HG03378 (cell line): ENCODE measurements at regions not wholly inside any gene's neighbourhood (a gene's known extent, or its start where the extent isn't known, plus 50 kb on each side); places are given as distances from the start of the nearest gene placed in this dataset.

Source experiments
- ATAC-seq: cut with Tn5 transposase; IDR thresholded peaks from one replicate; pipeline ENCODE4 v1.9.1; 2021; ENCODE audit warnings: mild to moderate bottlenecking, moderate library complexity; ENCODE audit not compliant: unreplicated experiment

- ATAC-seq: peak; percentile 79
Measured at GRCh38 chr11:95556342-95557163, 233.0 kb downstream of the FAM76B start.

- no peak for ATAC-seq
Measured at GRCh38 chr11:95556011-95556341, 233.6 kb downstream of the FAM76B start.

DNA sequence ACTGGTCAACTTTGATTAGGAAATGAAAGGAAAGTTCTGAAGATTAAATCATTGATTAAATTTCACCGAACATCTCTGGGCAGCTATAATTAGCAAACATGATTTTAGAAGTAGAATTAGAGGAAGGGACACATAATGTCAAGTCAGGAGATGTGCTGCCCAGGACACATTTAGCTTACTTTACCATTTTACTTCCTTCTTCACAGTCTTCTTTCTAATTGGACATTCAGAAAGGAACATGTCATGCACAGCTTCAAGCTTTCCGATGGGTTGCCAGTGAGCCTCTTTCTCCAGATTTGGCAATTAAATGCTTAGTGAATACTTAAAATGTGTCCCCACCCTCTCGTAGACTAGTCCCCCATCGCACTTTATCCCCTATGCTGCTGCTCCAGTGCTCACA is 234.7 kb downstream of the FAM76B start:
- no peak for ATAC-seq

DNA sequence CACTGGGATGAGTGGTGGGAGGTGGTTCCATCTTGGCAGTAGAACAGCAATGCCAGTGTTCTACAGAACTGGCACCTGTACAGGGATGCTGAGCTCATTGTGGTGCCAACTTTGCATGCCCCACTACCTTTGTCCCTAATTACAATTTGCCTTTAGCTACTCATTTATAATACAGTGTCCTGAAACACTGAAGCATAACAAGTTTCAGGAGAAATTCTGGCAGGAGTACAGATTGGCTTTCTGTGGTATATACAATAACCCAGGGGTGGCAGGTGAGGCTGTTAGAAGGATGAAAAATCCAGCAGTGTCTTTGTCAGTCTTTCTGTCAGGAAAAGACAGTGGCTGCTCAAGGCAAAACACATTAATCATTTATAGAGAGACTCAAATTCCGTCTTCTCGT is 240.3 kb downstream of the FAM76B start:
- no peak for ATAC-seq

DNA sequence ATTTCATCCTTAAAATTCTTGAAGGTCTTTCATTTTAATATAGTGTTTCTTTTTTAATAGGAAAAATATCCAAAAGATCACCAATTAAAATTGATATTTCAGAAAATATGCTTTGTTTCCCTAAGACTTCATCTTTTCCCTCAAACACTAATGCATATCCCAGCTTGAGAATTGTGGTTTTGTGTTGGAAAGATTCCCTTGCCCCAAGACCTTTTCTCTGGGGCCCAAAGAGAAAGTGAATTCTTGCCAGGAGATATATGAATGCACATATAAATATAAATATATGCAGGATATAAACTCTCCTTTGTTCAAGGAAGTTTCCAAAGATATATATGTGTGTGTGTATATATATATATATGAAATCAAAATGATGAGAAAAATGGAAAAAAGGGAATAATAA is 241.2 kb downstream of the FAM76B start:
- ATAC-seq: no peak

GRCh38 chr11:95547976-95548375 is 241.6 kb downstream of the FAM76B start:
- no peak for ATAC-seq

DNA sequence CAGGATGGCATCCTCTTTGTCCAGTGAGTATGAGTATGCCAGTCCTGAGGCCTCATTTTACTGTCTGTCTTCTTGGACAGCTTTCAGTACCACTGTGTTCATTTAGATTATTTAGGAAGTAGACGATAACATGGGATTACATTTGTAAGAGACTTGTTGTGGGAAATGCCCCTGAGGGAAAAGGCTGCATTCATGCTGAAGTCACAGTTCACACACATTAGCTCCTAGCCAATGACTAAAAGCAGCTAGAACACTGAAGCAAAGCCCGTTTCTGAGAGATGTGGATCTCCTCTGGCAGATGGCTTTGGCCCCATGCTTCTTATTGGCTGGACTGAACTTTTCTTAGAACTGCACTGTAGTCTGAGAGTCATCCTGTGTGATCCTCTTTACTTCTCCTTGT is 242.4 kb downstream of the FAM76B start:
- ATAC-seq: no peak

DNA sequence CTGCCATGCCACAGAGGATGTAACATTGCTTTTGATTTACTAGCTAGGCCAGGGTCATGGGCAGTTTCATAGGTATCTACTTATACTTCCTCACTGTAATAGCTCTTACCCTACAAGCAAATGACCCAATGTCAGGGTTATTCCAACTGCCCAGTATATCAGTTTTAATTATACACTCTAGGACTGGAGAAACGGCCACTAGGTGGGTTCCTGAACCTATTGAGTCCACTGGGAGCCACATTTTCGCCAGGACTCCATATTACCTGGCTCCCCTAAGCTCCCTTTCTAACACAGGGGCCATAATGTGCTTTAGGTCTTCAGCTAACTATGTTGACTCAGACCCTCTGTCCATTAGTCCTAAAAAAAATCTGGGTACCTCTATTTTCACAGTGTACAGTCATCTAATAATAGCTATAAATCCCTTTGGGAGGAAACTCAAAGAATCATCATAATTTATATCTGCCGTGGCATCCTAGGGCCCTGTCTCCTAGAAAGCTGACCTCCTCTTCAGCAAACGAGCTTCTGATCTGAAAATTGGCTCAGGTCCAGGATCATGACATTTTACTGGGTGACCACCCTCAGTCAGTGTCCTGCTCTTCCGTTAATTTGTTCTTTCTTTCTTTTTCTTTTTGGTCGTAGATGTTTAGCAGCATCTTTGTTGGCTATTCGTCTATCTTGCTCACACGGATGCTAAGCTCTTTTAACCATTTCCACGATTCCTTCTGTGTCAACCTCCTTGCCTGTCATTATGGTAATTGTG is 244.3 kb downstream of the FAM76B start:
- no peak for ATAC-seq

- no peak for ATAC-seq
Measured at GRCh38 chr11:95544095-95544856, 245.3 kb downstream of the FAM76B start.

- ATAC-seq: no peak
Measured at GRCh38 chr11:95542868-95543551, 246.6 kb downstream of the FAM76B start.

DNA sequence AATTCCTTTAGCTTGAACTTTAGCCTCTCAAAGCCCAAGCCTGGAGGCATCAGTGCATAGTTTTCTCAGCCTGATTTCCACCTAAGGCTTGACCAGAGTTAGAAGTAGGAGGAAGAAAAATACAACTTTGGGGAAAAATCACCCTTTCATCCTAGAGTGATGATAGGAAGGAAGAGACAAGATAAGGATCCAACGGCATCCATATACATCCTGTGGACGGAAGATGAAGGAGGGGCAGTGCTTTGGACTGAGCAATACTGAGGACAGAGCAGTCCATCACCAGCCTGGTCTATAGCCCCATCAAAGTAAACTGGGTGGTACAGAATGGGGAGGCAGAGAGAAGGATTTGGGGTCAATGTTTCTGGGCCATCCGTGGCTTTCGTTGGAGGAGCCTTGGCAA is 247.9 kb downstream of the FAM76B start:
- no peak for ATAC-seq

GRCh38 chr11:95536047-95536690 is 253.4 kb downstream of the FAM76B start:
- ATAC-seq: no peak

DNA sequence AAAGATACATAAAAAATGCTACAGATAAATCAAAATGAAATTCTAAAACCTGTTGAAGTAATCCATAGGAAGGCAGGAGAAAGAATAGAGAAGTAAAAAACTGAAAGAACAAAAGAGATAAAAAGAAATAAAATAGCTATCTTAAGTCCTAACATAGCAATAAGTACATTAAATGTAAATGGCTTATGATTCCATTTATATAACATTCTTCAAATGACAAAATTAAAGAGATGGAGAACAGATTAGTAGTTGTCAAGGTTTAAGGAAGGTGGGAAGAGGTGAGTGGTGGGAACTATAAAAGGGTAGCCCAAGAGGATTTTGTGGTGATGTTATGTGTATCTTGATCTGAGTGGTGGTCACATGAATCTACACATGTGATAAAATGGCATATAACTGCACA is 254.8 kb downstream of the FAM76B start:
- ATAC-seq: no peak

- ATAC-seq: no peak
Measured at GRCh38 chr11:95534226-95534625, 255.4 kb downstream of the FAM76B start.

DNA sequence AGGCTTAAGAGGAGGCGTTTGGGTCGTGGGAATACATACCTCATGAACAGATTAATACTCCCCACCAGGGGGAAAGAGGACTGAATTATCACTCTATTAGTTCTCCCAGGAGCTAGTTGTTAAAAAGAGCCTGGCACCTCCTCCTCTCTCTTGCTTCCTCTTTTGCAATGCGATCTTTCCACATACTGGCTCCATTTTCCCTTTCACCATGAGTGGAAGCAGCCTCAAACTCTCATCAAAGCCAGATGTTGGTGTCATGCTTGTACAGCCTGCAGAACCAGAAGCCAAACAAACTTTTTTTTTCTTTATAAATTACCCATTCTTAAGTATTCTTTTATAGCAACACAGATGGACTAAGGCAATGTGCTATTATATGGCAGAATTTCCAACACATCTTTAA is 258.5 kb downstream of the FAM76B start:
- no peak for ATAC-seq

- ATAC-seq: no peak
Measured at GRCh38 chr11:95524314-95525036, 265.1 kb downstream of the FAM76B start.

- ATAC-seq: no peak
Measured at GRCh38 chr11:95522874-95523273, 266.7 kb downstream of the FAM76B start.

DNA sequence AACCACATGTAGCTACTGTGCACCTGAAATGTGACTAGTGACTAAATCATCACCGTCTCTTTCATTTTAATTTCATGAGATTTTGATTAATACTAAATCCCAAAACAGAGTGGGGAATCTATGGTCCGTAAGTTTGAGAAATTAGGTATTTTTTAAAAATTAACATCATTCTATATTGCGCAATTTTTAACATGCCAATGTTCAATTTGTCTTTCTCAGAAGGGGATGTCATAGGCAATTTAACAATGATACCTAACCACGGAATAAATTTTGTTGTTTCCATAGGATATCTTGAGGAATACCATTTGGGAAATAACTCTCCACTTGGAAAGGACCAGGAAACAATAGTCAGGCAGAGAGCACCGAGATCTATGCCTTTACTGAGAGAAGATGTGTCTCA is 267.7 kb downstream of the FAM76B start:
- no peak for ATAC-seq

- ATAC-seq: no peak
Measured at GRCh38 chr11:95521133-95521542, 268.4 kb downstream of the FAM76B start.
